ENCODE measurements at regions not wholly inside any gene's neighbourhood (a gene's known extent, or its start where the extent isn't known, plus 50 kb on each side); places are given as distances from the start of the nearest gene placed in this dataset.

DNA sequence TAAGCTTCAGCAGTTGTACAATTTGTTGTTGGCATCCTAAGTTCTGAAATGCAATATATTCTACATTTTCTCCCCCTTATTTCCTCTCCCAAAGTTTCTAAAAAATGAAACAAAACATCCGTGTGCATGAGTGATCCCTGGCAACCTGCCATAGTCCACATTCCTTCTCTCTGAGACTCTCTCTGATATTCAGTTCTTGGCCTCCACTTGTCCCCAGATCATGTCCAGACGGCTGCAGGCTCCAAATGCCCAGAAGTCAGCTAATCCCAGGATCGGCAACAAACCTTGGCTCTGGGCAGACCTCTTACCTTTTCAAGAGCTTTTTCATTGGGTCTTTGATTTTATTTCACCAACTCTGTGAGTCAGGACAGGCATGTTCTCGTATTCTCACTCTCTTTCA, 187.8 kb downstream of the ETS2 start:
- H3K9me3 ChIP-seq (ENCODE audit: control insufficient read depth in 4 of 4, insufficient read depth in 3 of 4, low read length in 3 of 4) = no peaks in the 10 kb centered on the region
- no peak for ATAC-seq (ENCODE audit: insufficient read depth, low FRiP score)
- H3K4me1 ChIP-seq (ENCODE audit: control insufficient read depth in 5 of 5, insufficient read depth in 5 of 5, low read length in 5 of 5) = peaks cover 5 to 72% (median 50%) of the 10 kb centered on the region in 5 donors
- peak overlapping the region; percentile 55 to 71 for H3K27ac ChIP-seq (ENCODE audit: low read depth in 1 of 2, low read length in 1 of 2)
- DNase-seq = peak; percentile 93 to 97 (median 97)
- H3K9ac ChIP-seq (ENCODE audit: insufficient read depth in 1 of 2, low read length in 2 of 2) = no peak overlapping the region
- WGBS, 2 donors = 35 to 54% methylated on average over 4 of the region's 4 CpGs
- no peaks in the 10 kb centered on the region for H3K27me3 ChIP-seq (ENCODE audit: control insufficient read depth in 3 of 3, insufficient read depth in 3 of 3, low read length in 2 of 3)
- H3K36me3 ChIP-seq (ENCODE audit: control insufficient read depth in 4 of 4, insufficient read depth in 4 of 4, low read length in 4 of 4) = no peaks in the 10 kb centered on the region
- no peak overlapping the region for H3K4me3 ChIP-seq
- TF ChIP-seq CTCF (IDR thresholded peaks at IDR 0.05; ENCODE audit: control extremely low read depth, extremely low read depth) = no peak

DNA sequence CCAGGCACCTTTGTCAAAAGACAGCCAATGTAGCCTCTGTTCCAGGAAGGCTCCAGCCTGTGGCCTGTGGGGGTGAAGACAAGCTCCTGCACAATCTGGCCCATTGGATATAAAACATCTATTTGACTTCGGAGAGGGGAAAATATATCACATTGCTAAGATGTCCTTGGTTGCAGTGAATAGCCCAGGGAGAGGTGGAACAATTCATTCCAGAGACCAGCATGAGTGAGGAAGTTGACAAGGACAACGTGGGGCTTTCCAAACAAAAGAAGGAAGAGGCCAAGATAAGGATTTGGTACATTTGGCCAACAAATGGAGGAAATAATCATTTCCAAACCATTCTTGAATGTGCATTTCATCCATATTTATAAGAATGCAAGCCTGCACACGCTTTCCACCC, 187.0 kb downstream of the ETS2 start:
- no peak overlapping the region for H3K9ac ChIP-seq (ENCODE audit: insufficient read depth in 1 of 2, low read length in 2 of 2)
- H3K27me3 ChIP-seq (ENCODE audit: control insufficient read depth in 3 of 3, insufficient read depth in 3 of 3, low read length in 2 of 3) = no peaks in the 10 kb centered on the region
- H3K4me1 ChIP-seq (ENCODE audit: control insufficient read depth in 5 of 5, insufficient read depth in 5 of 5, low read length in 5 of 5) = peaks cover 8 to 80% (median 57%) of the 10 kb centered on the region in 5 donors
- no peaks in the 10 kb centered on the region for H3K36me3 ChIP-seq (ENCODE audit: control insufficient read depth in 4 of 4, insufficient read depth in 4 of 4, low read length in 4 of 4)
- H3K27ac ChIP-seq (ENCODE audit: low read depth in 1 of 2, low read length in 1 of 2) = peak overlapping the region; percentile 36 to 50
- WGBS, 2 donors = 43 to 51% methylated on average over 3 of the region's 3 CpGs
- no peak for TF ChIP-seq CTCF (IDR thresholded peaks at IDR 0.05; ENCODE audit: control extremely low read depth, extremely low read depth)
- H3K4me3 ChIP-seq = no peak overlapping the region
- ATAC-seq (ENCODE audit: insufficient read depth, low FRiP score) = no peak
- H3K9me3 ChIP-seq (ENCODE audit: control insufficient read depth in 4 of 4, insufficient read depth in 3 of 4, low read length in 3 of 4) = no peaks in the 10 kb centered on the region
- DNase-seq = peak in 1 of 3 donors; percentile 40

GRCh38 chr21:38990424-38990794, 184.7 kb downstream of the ETS2 start:
- peak overlapping the region; percentile 45 to 50 for H3K27ac ChIP-seq (ENCODE audit: low read depth in 1 of 2, low read length in 1 of 2)
- TF ChIP-seq CTCF (IDR thresholded peaks at IDR 0.05; ENCODE audit: control extremely low read depth, extremely low read depth) = no peak
- ATAC-seq (ENCODE audit: insufficient read depth, low FRiP score) (no peak), DNase-seq (peak; percentile 64 to 75 (median 73))
- peaks cover 24 to 100% (median 76%) of the 10 kb centered on the region in 5 donors for H3K4me1 ChIP-seq (ENCODE audit: control insufficient read depth in 5 of 5, insufficient read depth in 5 of 5, low read length in 5 of 5)
- H3K9me3 ChIP-seq (ENCODE audit: control insufficient read depth in 4 of 4, insufficient read depth in 3 of 4, low read length in 3 of 4) = no peaks in the 10 kb centered on the region
- H3K27me3 ChIP-seq (ENCODE audit: control insufficient read depth in 3 of 3, insufficient read depth in 3 of 3, low read length in 2 of 3) = no peaks in the 10 kb centered on the region
- no peak overlapping the region for H3K4me3 ChIP-seq
- H3K9ac ChIP-seq (ENCODE audit: insufficient read depth in 1 of 2, low read length in 2 of 2) = peak overlapping the region in 1 of 2 donors; percentile 30
- no peaks in the 10 kb centered on the region for H3K36me3 ChIP-seq (ENCODE audit: control insufficient read depth in 4 of 4, insufficient read depth in 4 of 4, low read length in 4 of 4)
- WGBS, 2 donors = 46 to 53% methylated on average over 12 of the region's 12 CpGs

Data from lung (tissue), 11 donors.